H1 (cell line): ENCODE measurements at regions not wholly inside any gene's neighbourhood (a gene's known extent, or its start where the extent isn't known, plus 50 kb on each side); places are given as distances from the start of the nearest gene placed in this dataset.

ENCODE experiments used
- CTCF ChIA-PET: fragments of 300-600 bp; sonication (Branson Sonifier 250); formaldehyde crosslinking; loops from one replicate; lab custom pipeline; 2021; ENCODE audit not compliant: partially characterized antibody; lab: Charles Lee
- POLR2A ChIA-PET: fragments of 300-600 bp; sonication (Branson Sonifier 250); formaldehyde crosslinking; loops from one replicate; lab custom pipeline; 2021; ENCODE audit warnings: inconsistent platforms; ENCODE audit not compliant: partially characterized antibody; lab: Charles Lee
- DNase-seq, 2 experiments: peaks; one replicate each; pipeline versions ENCODE4 v3.0.0 to v3.0.0-alpha.2; 2010 to 2022; ENCODE audit warnings: low spot score in 2 of 2, low read depth in 1 of 2, mixed read lengths in 1 of 2
- FAIRE-seq: peaks from 2 replicates; lab custom pipeline; 2011; peaks lifted over from hg19 to GRCh38; lab: Jason Lieb, UNC
- H2AFZ ChIP-seq: 2 replicates; pipeline ENCODE4 v1.8.1; 2012; ENCODE audit warnings: low read length, inconsistent platforms
- H2AK5ac ChIP-seq: 2 replicates; pipeline ENCODE4 v1.6.1; 2013; ENCODE audit warnings: low read depth, low read length
- H2BK120ac ChIP-seq: replicated peaks from 2 replicates; pipeline ENCODE3; 2013; ENCODE audit warnings: low read depth, low read length, inconsistent platforms
- H2BK12ac ChIP-seq: 2 replicates; pipeline ENCODE4 v1.6.1; 2013; ENCODE audit warnings: low read depth, low read length
- H2BK15ac ChIP-seq: 2 replicates; pipeline ENCODE4 v1.6.1; 2013; ENCODE audit warnings: low read length
- H2BK20ac ChIP-seq: 2 replicates; pipeline ENCODE4 v1.6.1; 2013; ENCODE audit warnings: low read length
- H2BK5ac ChIP-seq: 2 replicates; pipeline ENCODE4 v1.6.1; 2013; ENCODE audit warnings: low read depth, low read length
- H3K14ac ChIP-seq: 2 replicates; pipeline ENCODE4 v1.6.1; 2013; ENCODE audit warnings: inconsistent platforms; ENCODE audit not compliant: insufficient read length
- H3K18ac ChIP-seq: 2 replicates; pipeline ENCODE4 v1.6.1; 2013; ENCODE audit warnings: low read length; ENCODE audit errors: extremely low read depth
- H3K23ac ChIP-seq: 2 replicates; pipeline ENCODE4 v1.6.1; 2013; ENCODE audit warnings: inconsistent platforms; ENCODE audit not compliant: insufficient read length
- H3K23me2 ChIP-seq: 2 replicates; pipeline ENCODE4 v1.6.1; 2013; ENCODE audit warnings: low read depth, low read length
- H3K27ac ChIP-seq: 2 replicates; pipeline ENCODE4 v1.6.1; 2011; ENCODE audit warnings: low read depth, low read length, inconsistent platforms
- H3K27me3 ChIP-seq, 4 experiments: replicated peaks in 1 of 4; 1 replicate in 1 of 4; 2 replicates in 3 of 4; pipeline versions ENCODE4 v1.6.1 to v1.8.1; 2011 to 2013; ENCODE audit warnings: low read length in 3 of 4, mild to moderate bottlenecking in 3 of 4, inconsistent platforms in 2 of 4, mixed read lengths in 2 of 4, moderate library complexity in 1 of 4; ENCODE audit not compliant: control insufficient read depth in 3 of 4, insufficient read depth in 3 of 4; ENCODE audit errors: extremely low read depth in 1 of 4
- H3K36me3 ChIP-seq, 4 experiments: 2 replicates each; pipeline versions ENCODE4 v1.6.1 to v1.8.1; 2011 to 2013; ENCODE audit warnings: mild to moderate bottlenecking in 4 of 4, low read length in 3 of 4, moderate library complexity in 2 of 4, control low read depth in 1 of 4, inconsistent platforms in 1 of 4; ENCODE audit not compliant: insufficient read depth in 4 of 4, control insufficient read depth in 2 of 4
- H3K4ac ChIP-seq: replicated peaks from 2 replicates; pipeline ENCODE3; 2013; ENCODE audit warnings: low read length, low read depth, mixed read lengths, inconsistent platforms; ENCODE audit not compliant: insufficient read length
- H3K4me1 ChIP-seq, 4 experiments: replicated peaks in 1 of 4; 1 replicate in 1 of 4; 2 replicates in 3 of 4; pipeline versions ENCODE4 v1.6.1 to v1.8.1; 2011 to 2013; ENCODE audit warnings: low read length in 3 of 4, inconsistent platforms in 2 of 4, mixed read lengths in 1 of 4; ENCODE audit not compliant: insufficient read depth in 4 of 4, control insufficient read depth in 3 of 4
- H3K4me2 ChIP-seq, 2 experiments: 2 replicates each; pipeline versions ENCODE4 v1.6.1 to v1.8.1; 2011 to 2013; ENCODE audit warnings: low read depth in 2 of 2, low read length in 2 of 2, control low read depth in 1 of 2, inconsistent platforms in 1 of 2, mild to moderate bottlenecking in 1 of 2; ENCODE audit not compliant: insufficient read depth in 1 of 2
- H3K4me3 ChIP-seq, 4 experiments: fragments of 200-600, 300-600 bp in 1 of 4; sonication (generic), shearing (Covaris generic), sonication (Bioruptor Twin) in 1 of 4; 2 replicates each; pipeline versions ENCODE4 v1.5.1 to v1.8.1; 2011 to 2016; ENCODE audit warnings: low read length in 4 of 4, low read depth in 3 of 4, control low read depth in 2 of 4, inconsistent platforms in 2 of 4, mild to moderate bottlenecking in 2 of 4, mixed read lengths in 1 of 4, moderate library complexity in 1 of 4; ENCODE audit not compliant: insufficient read depth in 2 of 4; ENCODE audit errors: extremely low read depth in 1 of 4
- H3K56ac ChIP-seq: replicated peaks from 2 replicates; pipeline ENCODE3; 2013; ENCODE audit warnings: low read depth, mild to moderate bottlenecking, mixed read lengths, low read length, inconsistent platforms; ENCODE audit not compliant: insufficient read length
- H3K79me1 ChIP-seq: 2 replicates; pipeline ENCODE4 v1.6.1; 2013; ENCODE audit warnings: low read depth, low read length, control low read depth
- H3K79me2 ChIP-seq, 2 experiments: 2 replicates each; pipeline versions ENCODE4 v1.6.1 to v1.8.1; 2012 to 2013; ENCODE audit warnings: low read length in 2 of 2, mild to moderate bottlenecking in 2 of 2, inconsistent platforms in 1 of 2; ENCODE audit not compliant: insufficient read depth in 2 of 2, control insufficient read depth in 1 of 2
- H3K9ac ChIP-seq, 4 experiments: replicated peaks in 1 of 4; 1 replicate in 1 of 4; 2 replicates in 3 of 4; pipeline versions ENCODE4 v1.6.1 to v1.8.1; 2011 to 2013; ENCODE audit warnings: low read depth in 3 of 4, low read length in 3 of 4, control low read depth in 2 of 4, mild to moderate bottlenecking in 2 of 4, moderate library complexity in 2 of 4, inconsistent platforms in 1 of 4; ENCODE audit errors: extremely low read depth in 1 of 4
- H3K9me3 ChIP-seq, 2 experiments: 2 replicates each; pipeline versions ENCODE4 v1.6.1 to v1.8.1; 2012 to 2013; ENCODE audit warnings: mild to moderate bottlenecking in 2 of 2, moderate library complexity in 2 of 2, control low read depth in 1 of 2, inconsistent platforms in 1 of 2, low read depth in 1 of 2, low read length in 1 of 2, mixed read lengths in 1 of 2; ENCODE audit not compliant: insufficient read depth in 2 of 2
- H4K20me1 ChIP-seq, 2 experiments: replicated peaks in 1 of 2; 2 replicates each; pipeline versions ENCODE3 to v1.8.1; 2011 to 2013; ENCODE audit warnings: inconsistent platforms in 2 of 2, low read length in 2 of 2, mild to moderate bottlenecking in 1 of 2; ENCODE audit not compliant: insufficient read depth in 2 of 2, control insufficient read depth in 1 of 2
- H4K5ac ChIP-seq: 2 replicates; pipeline ENCODE4 v1.6.1; 2013; ENCODE audit warnings: low read length, low read depth, mixed read lengths, inconsistent platforms; ENCODE audit not compliant: insufficient read length
- H4K8ac ChIP-seq: 2 replicates; pipeline ENCODE4 v1.8.0; 2013; ENCODE audit warnings: mild to moderate bottlenecking, moderate library complexity, low read length, inconsistent platforms; ENCODE audit not compliant: insufficient read depth; ENCODE audit errors: extremely low read depth
- H4K91ac ChIP-seq: replicated peaks from 2 replicates; pipeline ENCODE3; 2013; ENCODE audit warnings: low read length, mixed read lengths, inconsistent platforms; ENCODE audit not compliant: insufficient read length
- CHD1 ChIP-seq: IDR thresholded peaks from 2 replicates; pipeline ENCODE4 v1.6.1; 2012; ENCODE audit warnings: low read depth, low read length, improper control_type of control experiment
- EGR1 ChIP-seq: IDR thresholded peaks from 2 replicates; pipeline ENCODE4 v1.6.1; 2011; ENCODE audit warnings: low read depth, low read length, borderline replicate concordance
- HDAC2 ChIP-seq, 2 experiments: fragments of 300-600 bp in 1 of 2; sonication (generic) in 1 of 2; IDR thresholded peaks; 2 replicates each; pipeline ENCODE4 v1.6.1; 2011 to 2012; ENCODE audit warnings: low read depth in 2 of 2, low read length in 2 of 2, mild to moderate bottlenecking in 2 of 2, moderate library complexity in 2 of 2, borderline replicate concordance in 1 of 2, inconsistent platforms in 1 of 2
- TEAD4 ChIP-seq: IDR thresholded peaks from 2 replicates; pipeline ENCODE4 v1.6.1; 2012; ENCODE audit warnings: low read depth, low read length, inconsistent platforms, mixed read lengths
- WGBS, 2 experiments: shearing (Covaris generic) in 1 of 2; methylation state at CpG; one replicate each; pipeline versions ENCODE4 v1.1.6 to v1.1.7; 2013 to 2015; ENCODE audit warnings: low lambda C conversion rate in 2 of 2, mixed read lengths in 2 of 2, inconsistent platforms in 1 of 2, low coverage in 1 of 2, missing lambda C conversion rate in 1 of 2; ENCODE audit not compliant: insufficient replicate concordance in 2 of 2, insufficient coverage in 1 of 2, insufficient read length in 1 of 2; ENCODE audit errors: extremely low coverage in 1 of 2, missing lambda C conversion rate in 1 of 2; 5-methylcytosine and 5-hydroxymethylcytosine counted together

- Histone ChIP-seq H2AK5ac (no peak overlapping the region), H3K56ac (no peak overlapping the region), H2AFZ (no peak overlapping the region), H2BK5ac (no peak overlapping the region), H2BK120ac (no peak overlapping the region), H3K27me3 (no peaks in the 10 kb centered on the region), H3K9ac (no peak overlapping the region), H3K14ac (no peak overlapping the region), H3K36me3 (peaks cover 0 to 2% (median 0%) of the 10 kb centered on the region in 4 experiments; a peak in 1 of 8 replicates), H2BK15ac (no peak overlapping the region), H3K27ac (no peak overlapping the region), H3K79me2 (no peaks in the 10 kb centered on the region), H4K20me1 (no peaks in the 10 kb centered on the region), H4K5ac (no peak overlapping the region), H3K9me3 (no peaks in the 10 kb centered on the region), H2BK20ac (no peak overlapping the region), H2BK12ac (no peak overlapping the region), H3K4ac (no peak overlapping the region), H3K79me1 (no peaks in the 10 kb centered on the region), H4K91ac (no peak overlapping the region), H3K4me3 (no peak overlapping the region), H4K8ac (no peak overlapping the region), H3K4me1 (no peaks in the 10 kb centered on the region), H3K18ac (no peak overlapping the region), H3K23me2 (no peaks in the 10 kb centered on the region), H3K4me2 (no peak overlapping the region), H3K23ac (no peak overlapping the region)
- CTCF ChIA-PET = no interaction called here
- POLR2A ChIA-PET = no interaction called here
- no peak for FAIRE-seq
- TF ChIP-seq CHD1 (no peak), TEAD4 (no peak), HDAC2 (IDR thresholded peaks at IDR 0.05; ENCODE audit: borderline replicate concordance in 1 of 2, low read depth in 2 of 2, low read length in 2 of 2) (no peak), EGR1 (no peak)
- no peak for DNase-seq
- 100% methylated on average over 1 of the region's 1 CpG; no CpG with 5 or more reads in 1 of the 2 experiments for WGBS, 2 experiments
Measured at GRCh38 chrX:102837847-102838246, 99.2 kb upstream of the RAB40AL start.
